GM10266 (cell line): ENCODE measurements at regions not wholly inside any gene's neighbourhood (a gene's known extent, or its start where the extent isn't known, plus 50 kb on each side); places are given as distances from the start of the nearest gene placed in this dataset.
"Not testable (repeated sequence)": the region's sequence is repeated elsewhere in the genome, so short reads cannot be mapped to it uniquely, and the experiment has no call there.

Source experiments
- DNase-seq: peaks from one replicate; pipeline ENCODE4 v3.0.0; 2012; ENCODE audit errors: extremely low spot score
- CTCF ChIP-seq: IDR thresholded peaks from 2 replicates; pipeline ENCODE4 v1.5.1; 2012; ENCODE audit warnings: mild to moderate bottlenecking, low read depth; ENCODE audit not compliant: control insufficient read depth, insufficient read depth; ENCODE audit errors: missing control alignments

GRCh38 chr2:3033315-3033714 lies 344.3 kb downstream of the EIPR1 start:
- no peak for TF ChIP-seq CTCF
- no peak for DNase-seq

GRCh38 chr2:3030791-3031190 lies 346.8 kb downstream of the EIPR1 start:
- DNase-seq = not testable (repeated sequence)

- no peak for TF ChIP-seq CTCF
- no peak for DNase-seq
Measured at GRCh38 chr2:3025984-3026383, 351.6 kb downstream of the EIPR1 start.

GRCh38 chr2:3025261-3025660 lies 352.4 kb downstream of the EIPR1 start:
- no peak for TF ChIP-seq CTCF
- DNase-seq = no peak

GRCh38 chr2:3024401-3024935 lies 353.1 kb downstream of the EIPR1 start:
- TF ChIP-seq CTCF = no peak

GRCh38 chr2:3023531-3023930 lies 354.1 kb downstream of the EIPR1 start:
- TF ChIP-seq CTCF = no peak
- DNase-seq = no peak

More at GRCh38 chr2:3024401-3024935, 353.1 kb downstream of the EIPR1 start:
- DNase-seq = no peak

- TF ChIP-seq CTCF = no peak
- no peak for DNase-seq
Measured at GRCh38 chr2:3022841-3023372, 354.7 kb downstream of the EIPR1 start.

GRCh38 chr2:3021720-3022119 lies 355.9 kb downstream of the EIPR1 start:
- no peak for DNase-seq
- no peak for TF ChIP-seq CTCF
